Keratinocyte (primary cell): ENCODE measurements at regions not wholly inside any gene's neighbourhood (a gene's known extent, or its start where the extent isn't known, plus 50 kb on each side); places are given as distances from the start of the nearest gene placed in this dataset.

Experiments
- EZH2 ChIP-seq: IDR thresholded peaks from one replicate; pipeline ENCODE4 v1.6.1; 2012; ENCODE audit warnings: inconsistent platforms, mild to moderate bottlenecking, low read length, moderate library complexity
- TF ChIP-seq, protein P1 (sequence below), 3 experiments: IDR thresholded peaks in 1 of 3; conservative IDR thresholded peaks in 1 of 3; optimal IDR thresholded peaks in 1 of 3; 2 replicates in 2 of 3; 3 replicates in 1 of 3; pipeline versions ENCODE3 to v1.5.1; 2011; ENCODE audit warnings: low read length in 3 of 3, mild to moderate bottlenecking in 3 of 3, moderate library complexity in 2 of 3, control low read depth in 1 of 3, inconsistent platforms in 1 of 3; ENCODE audit not compliant: insufficient read depth in 2 of 3; ENCODE audit errors: extremely low read depth in 1 of 3

DNA sequence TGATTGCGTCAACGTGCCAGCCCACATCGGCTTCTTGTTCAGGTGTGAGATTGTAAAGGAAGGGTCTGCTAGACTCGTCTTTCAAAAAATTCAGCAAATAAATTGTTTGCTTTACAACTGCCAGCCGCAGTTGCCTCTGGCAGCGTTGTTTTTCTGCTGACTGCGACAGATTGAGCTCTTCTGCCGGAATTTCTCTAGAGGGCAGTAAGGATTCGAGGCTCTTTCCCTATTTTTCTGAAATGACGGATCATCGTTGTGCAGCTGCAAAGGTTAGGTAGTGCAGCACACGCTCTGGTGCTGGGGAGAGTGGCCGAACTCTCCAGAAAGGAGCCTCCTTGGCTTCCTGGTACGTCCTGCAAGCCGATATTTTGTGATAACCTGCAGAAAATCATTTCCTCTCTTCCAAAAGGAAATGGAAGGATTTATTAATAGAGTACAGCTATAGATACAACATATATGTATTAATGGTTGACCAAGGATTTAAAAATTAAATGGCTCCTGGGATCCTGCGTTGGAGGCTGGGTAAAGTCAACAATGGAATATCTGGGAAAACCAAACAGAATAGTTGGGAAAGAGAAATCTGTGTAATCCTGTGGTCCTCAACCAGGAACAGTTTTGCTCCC, 121.9 kb upstream of the ZFP64 start:
- TF ChIP-seq, protein P1, sequence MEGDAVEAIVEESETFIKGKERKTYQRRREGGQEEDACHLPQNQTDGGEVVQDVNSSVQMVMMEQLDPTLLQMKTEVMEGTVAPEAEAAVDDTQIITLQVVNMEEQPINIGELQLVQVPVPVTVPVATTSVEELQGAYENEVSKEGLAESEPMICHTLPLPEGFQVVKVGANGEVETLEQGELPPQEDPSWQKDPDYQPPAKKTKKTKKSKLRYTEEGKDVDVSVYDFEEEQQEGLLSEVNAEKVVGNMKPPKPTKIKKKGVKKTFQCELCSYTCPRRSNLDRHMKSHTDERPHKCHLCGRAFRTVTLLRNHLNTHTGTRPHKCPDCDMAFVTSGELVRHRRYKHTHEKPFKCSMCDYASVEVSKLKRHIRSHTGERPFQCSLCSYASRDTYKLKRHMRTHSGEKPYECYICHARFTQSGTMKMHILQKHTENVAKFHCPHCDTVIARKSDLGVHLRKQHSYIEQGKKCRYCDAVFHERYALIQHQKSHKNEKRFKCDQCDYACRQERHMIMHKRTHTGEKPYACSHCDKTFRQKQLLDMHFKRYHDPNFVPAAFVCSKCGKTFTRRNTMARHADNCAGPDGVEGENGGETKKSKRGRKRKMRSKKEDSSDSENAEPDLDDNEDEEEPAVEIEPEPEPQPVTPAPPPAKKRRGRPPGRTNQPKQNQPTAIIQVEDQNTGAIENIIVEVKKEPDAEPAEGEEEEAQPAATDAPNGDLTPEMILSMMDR (optimal IDR thresholded peaks at IDR 0.05 in 1 of 3, IDR thresholded peaks at IDR 0.05 in 1 of 3, conservative IDR thresholded peaks at IDR 0.05 in 1 of 3; ENCODE audit: extremely low read depth in 1 of 3, insufficient read depth in 2 of 3, low read length in 3 of 3): peak; percentile 38 to 52 (median 48)
- TF ChIP-seq EZH2: no peak
